Loucy (cell line): ENCODE measurements at regions not wholly inside any gene's neighbourhood (a gene's known extent, or its start where the extent isn't known, plus 50 kb on each side); places are given as distances from the start of the nearest gene placed in this dataset.

ENCODE experiments used
- H2AFZ ChIP-seq: fragments of 200-600 bp; sonication (generic); 2 replicates; pipeline ENCODE4 v1.6.0; 2016; ENCODE audit warnings: antibody characterized with exemption, mild to moderate bottlenecking, low read length, moderate library complexity
- H3F3A ChIP-seq: fragments of 200-600 bp; 2 replicates; pipeline ENCODE4 v1.6.0; 2016; ENCODE audit warnings: antibody characterized with exemption, low read depth, mild to moderate bottlenecking
- H3K27me3 ChIP-seq: fragments of 200-600 bp; sonication (generic); 2 replicates; pipeline ENCODE4 v1.6.1; 2014; ENCODE audit warnings: low read length, mild to moderate bottlenecking; ENCODE audit not compliant: insufficient read depth, poor library complexity, severe bottlenecking
- H3K36me3 ChIP-seq: fragments of 200-600 bp; sonication (generic); 2 replicates; pipeline ENCODE4 v1.6.1; 2016; ENCODE audit warnings: low read length; ENCODE audit not compliant: insufficient read depth
- H3K4me1 ChIP-seq: fragments of 200-600 bp; sonication (generic); 2 replicates; pipeline ENCODE4 v1.5.1; 2014; ENCODE audit warnings: low read length, mild to moderate bottlenecking; ENCODE audit not compliant: insufficient read depth, poor library complexity, severe bottlenecking
- H3K4me2 ChIP-seq: fragments of 200-600 bp; sonication (generic); 2 replicates; pipeline ENCODE4 v1.6.0; 2014; ENCODE audit warnings: antibody characterized with exemption, low read length, low read depth, mild to moderate bottlenecking; ENCODE audit not compliant: poor library complexity, severe bottlenecking
- H3K4me3 ChIP-seq: fragments of 200-600 bp; sonication (generic); 2 replicates; pipeline ENCODE4 v1.5.1; 2014; ENCODE audit warnings: low read length, mild to moderate bottlenecking, mixed read lengths; ENCODE audit not compliant: poor library complexity, severe bottlenecking
- H3K79me2 ChIP-seq: fragments of 200-600 bp; sonication (generic); 2 replicates; pipeline ENCODE4 v1.6.1; 2014; ENCODE audit warnings: low read length; ENCODE audit not compliant: insufficient read depth
- H3K9ac ChIP-seq: fragments of 200-600 bp; sonication (generic); 2 replicates; pipeline ENCODE4 v1.6.0; 2014; ENCODE audit warnings: mild to moderate bottlenecking, low read depth, low read length, moderate library complexity; ENCODE audit not compliant: poor library complexity, severe bottlenecking
- H3K9me2 ChIP-seq: fragments of 200-600 bp; sonication (generic); replicated peaks from 2 replicates; pipeline ENCODE4 v1.6.1; 2016; ENCODE audit warnings: low read depth, low read length, mixed read lengths
- H3K9me3 ChIP-seq: fragments of 200-600 bp; sonication (generic); 2 replicates; pipeline ENCODE4 v1.6.1; 2014; ENCODE audit warnings: mild to moderate bottlenecking, antibody characterized with exemption, low read length, low read depth; ENCODE audit not compliant: insufficient read depth
- H4K20me1 ChIP-seq: fragments of 200-600 bp; sonication (generic); 2 replicates; pipeline ENCODE4 v1.6.0; 2014; ENCODE audit warnings: antibody characterized with exemption, low read length, mild to moderate bottlenecking; ENCODE audit not compliant: insufficient read depth, poor library complexity, severe bottlenecking
- CTCF ChIP-seq: fragments of 200-600 bp; sonication (generic); conservative IDR thresholded peaks from 2 replicates; pipeline ENCODE4 v1.5.1; 2014; ENCODE audit warnings: mild to moderate bottlenecking, antibody characterized with exemption, low read length
- EZH2phosphoT487 ChIP-seq: fragments of 200-600 bp; IDR thresholded peaks from 2 replicates; pipeline ENCODE4 v1.6.1; 2018; ENCODE audit warnings: antibody characterized with exemption, mild to moderate bottlenecking, moderate library complexity, borderline replicate concordance

GRCh38 chr16:35793601-35794000, 2334.2 kb downstream of the TP53TG3F start:
- H3K4me1 ChIP-seq: no peaks in the 10 kb centered on the region
- no peak overlapping the region for H2AFZ ChIP-seq
- no peak overlapping the region for H3K4me2 ChIP-seq
- H3K27me3 ChIP-seq: no peaks in the 10 kb centered on the region
- H4K20me1 ChIP-seq: no peaks in the 10 kb centered on the region
- H3F3A ChIP-seq: no peaks in the 10 kb centered on the region
- H3K9me3 ChIP-seq: peaks cover 7% of the 10 kb centered on the region; the same call in 1 of the 2 replicates
- H3K4me3 ChIP-seq: no peak overlapping the region
- no peaks in the 10 kb centered on the region for H3K9me2 ChIP-seq
- H3K9ac ChIP-seq: no peak overlapping the region
- no peaks in the 10 kb centered on the region for H3K79me2 ChIP-seq
- TF ChIP-seq EZH2phosphoT487: no peak
- TF ChIP-seq CTCF: no peak
- H3K36me3 ChIP-seq: no peaks in the 10 kb centered on the region

- H2AFZ ChIP-seq: no peak overlapping the region
- H3K4me1 ChIP-seq: no peaks in the 10 kb centered on the region
- no peaks in the 10 kb centered on the region for H3K9me2 ChIP-seq
- TF ChIP-seq CTCF: no peak
- TF ChIP-seq EZH2phosphoT487: no peak
- no peaks in the 10 kb centered on the region for H3K79me2 ChIP-seq
- no peak overlapping the region for H3K4me2 ChIP-seq
- H3K36me3 ChIP-seq: no peaks in the 10 kb centered on the region
- peaks cover 7% of the 10 kb centered on the region; the same call in 1 of the 2 replicates for H3K9me3 ChIP-seq
- no peaks in the 10 kb centered on the region for H4K20me1 ChIP-seq
- H3K4me3 ChIP-seq: no peak overlapping the region
- H3K27me3 ChIP-seq: no peaks in the 10 kb centered on the region
- no peak overlapping the region for H3K9ac ChIP-seq
- no peaks in the 10 kb centered on the region for H3F3A ChIP-seq
These were observed 2335.5 kb downstream of the TP53TG3F start for GRCh38 chr16:35794896-35795295.

GRCh38 chr16:35795361-35796029, 2336.1 kb downstream of the TP53TG3F start:
- Histone ChIP-seq H3K4me3 (no peak overlapping the region), H4K20me1 (no peaks in the 10 kb centered on the region), H3K9me2 (no peaks in the 10 kb centered on the region), H3K9me3 (peaks cover 7% of the 10 kb centered on the region; the same call in 1 of the 2 replicates), H3K4me2 (no peak overlapping the region), H3F3A (no peaks in the 10 kb centered on the region), H2AFZ (no peak overlapping the region), H3K36me3 (no peaks in the 10 kb centered on the region), H3K79me2 (no peaks in the 10 kb centered on the region), H3K27me3 (no peaks in the 10 kb centered on the region), H3K9ac (no peak overlapping the region), H3K4me1 (no peaks in the 10 kb centered on the region)
- TF ChIP-seq CTCF (no peak), EZH2phosphoT487 (no peak)
